H9 (cell line): ENCODE measurements at regions not wholly inside any gene's neighbourhood (a gene's known extent, or its start where the extent isn't known, plus 50 kb on each side); places are given as distances from the start of the nearest gene placed in this dataset.

ENCODE experiments used
- DNase-seq: peaks from one replicate; pipeline ENCODE4 v3.0.0-alpha.2; 2017
- H2AFZ ChIP-seq: one replicate; pipeline ENCODE4 v1.6.1; 2013; ENCODE audit warnings: mild to moderate bottlenecking, low read length, control low read depth, moderate library complexity
- H2AK5ac ChIP-seq: 2 replicates; pipeline ENCODE4 v1.6.1; 2013; ENCODE audit warnings: low read length, control low read depth, mixed read lengths; ENCODE audit not compliant: insufficient read length
- H2BK120ac ChIP-seq: one replicate; pipeline ENCODE4 v1.6.1; 2013; ENCODE audit warnings: low read depth, mild to moderate bottlenecking, low read length, control low read depth, inconsistent platforms; ENCODE audit not compliant: poor library complexity, severe bottlenecking
- H2BK12ac ChIP-seq: 2 replicates; pipeline ENCODE4 v1.6.1; 2013; ENCODE audit warnings: low read length, control low read depth, mixed read lengths, low read depth; ENCODE audit not compliant: insufficient read length
- H2BK15ac ChIP-seq: 2 replicates; pipeline ENCODE4 v1.6.1; 2013; ENCODE audit warnings: low read depth, low read length, control low read depth
- H2BK20ac ChIP-seq: one replicate; pipeline ENCODE4 v1.6.1; 2013; ENCODE audit warnings: low read depth, mild to moderate bottlenecking, low read length, control low read depth, inconsistent platforms; ENCODE audit not compliant: poor library complexity, severe bottlenecking
- H2BK5ac ChIP-seq: 2 replicates; pipeline ENCODE4 v1.6.1; 2013; ENCODE audit warnings: low read length, control low read depth, mixed read lengths; ENCODE audit not compliant: insufficient read length
- H3K14ac ChIP-seq: 2 replicates; pipeline ENCODE4 v1.6.1; 2013; ENCODE audit warnings: low read length, control low read depth; ENCODE audit not compliant: insufficient read depth
- H3K18ac ChIP-seq: 2 replicates; pipeline ENCODE4 v1.6.1; 2013; ENCODE audit warnings: low read depth, mild to moderate bottlenecking, mixed read lengths, low read length, control low read depth; ENCODE audit not compliant: insufficient read length
- H3K23ac ChIP-seq: 2 replicates; pipeline ENCODE4 v1.6.1; 2013; ENCODE audit warnings: low read length, control low read depth, mixed read lengths, low read depth; ENCODE audit not compliant: insufficient read length
- H3K23me2 ChIP-seq: 2 replicates; pipeline ENCODE4 v1.6.1; 2013; ENCODE audit warnings: low read depth, mild to moderate bottlenecking, mixed read lengths, low read length, control low read depth; ENCODE audit not compliant: insufficient read length, poor library complexity, severe bottlenecking
- H3K27ac ChIP-seq: 2 replicates; pipeline ENCODE4 v1.5.1; 2013; ENCODE audit warnings: low read length, control low read depth, mixed read lengths, low read depth; ENCODE audit not compliant: insufficient read length
- H3K27me3 ChIP-seq: 2 replicates; pipeline ENCODE4 v1.6.1; 2013; ENCODE audit warnings: low read length, control low read depth, inconsistent platforms; ENCODE audit not compliant: insufficient read depth
- H3K4ac ChIP-seq: 2 replicates; pipeline ENCODE4 v1.6.1; 2013; ENCODE audit warnings: low read depth, mild to moderate bottlenecking, control low read depth, inconsistent platforms, low read length, moderate library complexity
- H3K4me1 ChIP-seq: 2 replicates; pipeline ENCODE4 v1.6.1; 2013; ENCODE audit warnings: low read length, control low read depth, inconsistent platforms; ENCODE audit not compliant: insufficient read depth
- H3K4me2 ChIP-seq: 2 replicates; pipeline ENCODE4 v1.6.1; 2013; ENCODE audit warnings: low read length, control low read depth, mixed read lengths; ENCODE audit not compliant: insufficient read length, insufficient read depth
- H3K56ac ChIP-seq: 2 replicates; pipeline ENCODE4 v1.6.1; 2013; ENCODE audit warnings: low read depth, mild to moderate bottlenecking, mixed read lengths, low read length, control low read depth; ENCODE audit not compliant: insufficient read length
- H3K79me1 ChIP-seq: 2 replicates; pipeline ENCODE4 v1.6.1; 2013; ENCODE audit warnings: low read depth, mild to moderate bottlenecking, moderate library complexity, low read length, control low read depth, inconsistent platforms; ENCODE audit not compliant: insufficient read depth, poor library complexity, severe bottlenecking
- H3K79me2 ChIP-seq: 2 replicates; pipeline ENCODE4 v1.6.1; 2013; ENCODE audit warnings: low read length, control low read depth, inconsistent platforms; ENCODE audit not compliant: insufficient read depth
- H3K9ac ChIP-seq: 2 replicates; pipeline ENCODE4 v1.6.1; 2013; ENCODE audit warnings: low read length, control low read depth, mixed read lengths; ENCODE audit not compliant: insufficient read length; ENCODE audit errors: extremely low read depth
- H3K9me3 ChIP-seq: one replicate; pipeline ENCODE4 v1.6.1; 2013; ENCODE audit warnings: low read depth, low read length, inconsistent platforms; ENCODE audit not compliant: control insufficient read depth
- H3T11ph ChIP-seq: one replicate; pipeline ENCODE4 v1.6.1; 2013; ENCODE audit warnings: mild to moderate bottlenecking, low read length, control low read depth, inconsistent platforms
- H4K20me1 ChIP-seq: one replicate; pipeline ENCODE4 v1.6.1; 2013; ENCODE audit not compliant: control insufficient read depth, insufficient read length, insufficient read depth
- H4K5ac ChIP-seq: 2 replicates; pipeline ENCODE4 v1.6.1; 2013; ENCODE audit warnings: low read depth, mild to moderate bottlenecking, mixed read lengths, low read length, control low read depth; ENCODE audit not compliant: insufficient read length
- H4K8ac ChIP-seq: replicated peaks from 2 replicates; pipeline ENCODE4 v1.6.1; 2013; ENCODE audit warnings: low read length, control low read depth, mixed read lengths, low read depth; ENCODE audit not compliant: insufficient read length
- H4K91ac ChIP-seq: 2 replicates; pipeline ENCODE4 v1.6.1; 2013; ENCODE audit warnings: low read depth, mild to moderate bottlenecking, moderate library complexity, mixed read lengths, low read length, control low read depth; ENCODE audit not compliant: insufficient read length
- H3K27ac Mint-ChIP-seq, 3 experiments: 2 replicates in 2 of 3; 3 replicates in 1 of 3; pipeline ENCODE4 v1.8.0; 2020 to 2021; ENCODE audit warnings: mixed read lengths in 3 of 3, mild to moderate bottlenecking in 1 of 3, moderate library complexity in 1 of 3
- H3K27me3 Mint-ChIP-seq: 2 replicates; pipeline ENCODE4 v1.8.0; 2021; ENCODE audit warnings: low read depth, mild to moderate bottlenecking, moderate library complexity, mixed read lengths
- H3K36me3 Mint-ChIP-seq, 3 experiments: 2 replicates in 2 of 3; 3 replicates in 1 of 3; pipeline ENCODE4 v1.8.0; 2020 to 2021; ENCODE audit warnings: low read depth in 3 of 3, mixed read lengths in 3 of 3; ENCODE audit not compliant: insufficient read depth in 1 of 3
- H3K4me1 Mint-ChIP-seq, 2 experiments: 2 replicates each; pipeline ENCODE4 v1.8.0; 2020; ENCODE audit warnings: mixed read lengths in 2 of 2
- H3K4me3 Mint-ChIP-seq, 2 experiments: 2 replicates in 1 of 2; 3 replicates in 1 of 2; pipeline ENCODE4 v1.8.0; 2020 to 2021; ENCODE audit warnings: mild to moderate bottlenecking in 2 of 2, mixed read lengths in 2 of 2, moderate library complexity in 1 of 2
- H3K9me3 Mint-ChIP-seq, 2 experiments: 2 replicates in 1 of 2; 3 replicates in 1 of 2; pipeline ENCODE4 v1.8.0; 2020; ENCODE audit warnings: mild to moderate bottlenecking in 2 of 2, mixed read lengths in 2 of 2, moderate library complexity in 1 of 2
- WGBS: extraction: QIAGEN DNeasy Blood & Tissue Kit; methylation state at CpG from one replicate; pipeline ENCODE4 v1.1.7; 2013; ENCODE audit warnings: missing lambda C conversion rate, low lambda C conversion rate, mixed read lengths; ENCODE audit not compliant: insufficient read length; ENCODE audit errors: extremely low coverage; 5-methylcytosine and 5-hydroxymethylcytosine counted together
- TF ChIP-seq, protein P1 (sequence below): fragments of 200-600 bp; sonication (generic); conservative IDR thresholded peaks from 3 replicates; pipeline ENCODE4 v1.8.0; 2021; ENCODE audit warnings: antibody characterized with exemption, mild to moderate bottlenecking

DNA sequence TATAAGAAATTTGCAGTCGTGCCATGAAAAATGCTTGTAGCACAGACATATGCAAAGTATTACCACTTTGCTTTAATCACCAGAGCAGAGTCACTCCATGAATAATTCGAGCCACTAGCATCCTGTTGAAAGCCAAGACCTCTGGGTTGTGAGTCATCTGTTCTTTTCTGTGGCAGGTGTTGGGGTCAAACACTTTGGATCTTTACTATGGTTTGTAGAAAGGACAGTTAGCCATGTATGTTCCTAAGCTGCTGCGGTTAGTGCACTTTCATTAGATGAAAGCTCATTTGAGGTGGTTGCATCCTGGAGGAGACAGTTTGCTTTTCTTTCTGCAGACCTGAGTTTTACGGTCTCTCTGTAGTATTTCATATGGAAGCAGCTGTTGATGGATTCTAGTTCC lies 223.7 kb downstream of the DMRT2 start:
- H2BK5ac ChIP-seq: no peak overlapping the region
- no CpG with 5 or more reads among the region's 4 CpGs for WGBS

More for the DNA sequence above, 223.7 kb downstream of the DMRT2 start:
- no peak overlapping the region for H2BK120ac ChIP-seq
- no peaks in the 10 kb centered on the region for H3K79me2 ChIP-seq
- H4K8ac ChIP-seq: no peak overlapping the region
- no peak overlapping the region for H3K4ac ChIP-seq
- Mint-ChIP-seq H3K4me3 (no peak overlapping the region), H3K27ac (no peak overlapping the region), H3K4me1 (peaks cover 3 to 10% of the 10 kb centered on the region in 2 experiments; a peak in 3 of 4 replicates), H3K36me3 (no peaks in the 10 kb centered on the region; a peak in 1 of 7 replicates), H3K9me3 (peaks cover 0 to 22% of the 10 kb centered on the region in 2 experiments; a peak in 2 of 5 replicates), H3K27me3 (peaks cover 2% of the 10 kb centered on the region)
- H3K4me2 ChIP-seq: no peak overlapping the region
- no peaks in the 10 kb centered on the region for H3K9me3 ChIP-seq
- H3K14ac ChIP-seq: no peak overlapping the region
- no peaks in the 10 kb centered on the region for H3K23me2 ChIP-seq
- H3K56ac ChIP-seq: no peak overlapping the region
- H4K20me1 ChIP-seq: no peaks in the 10 kb centered on the region
- H2AFZ ChIP-seq: no peak overlapping the region
- H3K18ac ChIP-seq: no peak overlapping the region
- H3K79me1 ChIP-seq: no peaks in the 10 kb centered on the region
- H3K9ac ChIP-seq: no peak overlapping the region
- H4K5ac ChIP-seq: no peak overlapping the region
- H2BK15ac ChIP-seq: no peak overlapping the region
- no peaks in the 10 kb centered on the region for H3K27me3 ChIP-seq
- no peak overlapping the region for H3K27ac ChIP-seq
- no peak overlapping the region for H3T11ph ChIP-seq
- no peak overlapping the region for H2BK20ac ChIP-seq
- no peak overlapping the region for H2AK5ac ChIP-seq
- no peak overlapping the region for H3K23ac ChIP-seq
- peaks cover 4% of the 10 kb centered on the region; the same call in 1 of the 2 replicates for H3K4me1 ChIP-seq
- TF ChIP-seq, protein P1, sequence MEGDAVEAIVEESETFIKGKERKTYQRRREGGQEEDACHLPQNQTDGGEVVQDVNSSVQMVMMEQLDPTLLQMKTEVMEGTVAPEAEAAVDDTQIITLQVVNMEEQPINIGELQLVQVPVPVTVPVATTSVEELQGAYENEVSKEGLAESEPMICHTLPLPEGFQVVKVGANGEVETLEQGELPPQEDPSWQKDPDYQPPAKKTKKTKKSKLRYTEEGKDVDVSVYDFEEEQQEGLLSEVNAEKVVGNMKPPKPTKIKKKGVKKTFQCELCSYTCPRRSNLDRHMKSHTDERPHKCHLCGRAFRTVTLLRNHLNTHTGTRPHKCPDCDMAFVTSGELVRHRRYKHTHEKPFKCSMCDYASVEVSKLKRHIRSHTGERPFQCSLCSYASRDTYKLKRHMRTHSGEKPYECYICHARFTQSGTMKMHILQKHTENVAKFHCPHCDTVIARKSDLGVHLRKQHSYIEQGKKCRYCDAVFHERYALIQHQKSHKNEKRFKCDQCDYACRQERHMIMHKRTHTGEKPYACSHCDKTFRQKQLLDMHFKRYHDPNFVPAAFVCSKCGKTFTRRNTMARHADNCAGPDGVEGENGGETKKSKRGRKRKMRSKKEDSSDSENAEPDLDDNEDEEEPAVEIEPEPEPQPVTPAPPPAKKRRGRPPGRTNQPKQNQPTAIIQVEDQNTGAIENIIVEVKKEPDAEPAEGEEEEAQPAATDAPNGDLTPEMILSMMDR: no peak
- H4K91ac ChIP-seq: no peak overlapping the region
- DNase-seq: no peak
- H2BK12ac ChIP-seq: no peak overlapping the region
